Peyer's patch (tissue), 4 donors: ENCODE measurements at regions not wholly inside any gene's neighbourhood (a gene's known extent, or its start where the extent isn't known, plus 50 kb on each side); places are given as distances from the start of the nearest gene placed in this dataset.

Experiments used
- POLR2A ChIP-seq, 2 donors: fragments of 450-650 bp; IDR thresholded peaks; one replicate each; pipeline ENCODE4 v1.5.1; 2017; ENCODE audit warnings: antibody characterized with exemption in 2 of 2, mild to moderate bottlenecking in 2 of 2, moderate library complexity in 2 of 2
- TF ChIP-seq, protein P1 (sequence below), 6 experiments: fragments of 450-650 bp in 4 of 6; fragments of 200-600 bp in 2 of 6; sonication (generic) in 1 of 6; IDR thresholded peaks; one replicate each; pipeline ENCODE4 v1.5.1; 2017 to 2019; ENCODE audit warnings: antibody characterized with exemption in 6 of 6, mild to moderate bottlenecking in 3 of 6, moderate library complexity in 1 of 6

DNA sequence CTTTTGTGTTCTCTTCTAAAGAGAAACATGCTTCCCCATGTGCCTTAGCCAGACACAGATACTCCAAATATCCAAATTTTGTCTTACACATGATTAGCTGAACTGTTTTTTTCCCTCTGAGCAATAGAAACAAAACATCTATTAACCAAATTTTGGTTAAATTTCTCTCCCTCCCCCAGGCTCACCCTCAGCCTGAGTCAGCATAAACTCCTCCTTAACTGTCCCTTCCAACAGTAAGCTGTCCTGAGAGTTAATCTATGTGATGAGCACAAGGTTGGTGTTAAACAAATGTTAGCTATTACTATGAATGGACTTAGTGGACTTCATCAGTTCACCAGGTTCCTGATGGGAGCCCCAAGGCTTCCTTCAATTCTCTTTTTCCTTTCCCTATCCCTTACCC lies 108.5 kb downstream of the RSL24D1 start:
- TF ChIP-seq, protein P1, sequence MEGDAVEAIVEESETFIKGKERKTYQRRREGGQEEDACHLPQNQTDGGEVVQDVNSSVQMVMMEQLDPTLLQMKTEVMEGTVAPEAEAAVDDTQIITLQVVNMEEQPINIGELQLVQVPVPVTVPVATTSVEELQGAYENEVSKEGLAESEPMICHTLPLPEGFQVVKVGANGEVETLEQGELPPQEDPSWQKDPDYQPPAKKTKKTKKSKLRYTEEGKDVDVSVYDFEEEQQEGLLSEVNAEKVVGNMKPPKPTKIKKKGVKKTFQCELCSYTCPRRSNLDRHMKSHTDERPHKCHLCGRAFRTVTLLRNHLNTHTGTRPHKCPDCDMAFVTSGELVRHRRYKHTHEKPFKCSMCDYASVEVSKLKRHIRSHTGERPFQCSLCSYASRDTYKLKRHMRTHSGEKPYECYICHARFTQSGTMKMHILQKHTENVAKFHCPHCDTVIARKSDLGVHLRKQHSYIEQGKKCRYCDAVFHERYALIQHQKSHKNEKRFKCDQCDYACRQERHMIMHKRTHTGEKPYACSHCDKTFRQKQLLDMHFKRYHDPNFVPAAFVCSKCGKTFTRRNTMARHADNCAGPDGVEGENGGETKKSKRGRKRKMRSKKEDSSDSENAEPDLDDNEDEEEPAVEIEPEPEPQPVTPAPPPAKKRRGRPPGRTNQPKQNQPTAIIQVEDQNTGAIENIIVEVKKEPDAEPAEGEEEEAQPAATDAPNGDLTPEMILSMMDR (IDR thresholded peaks at IDR 0.05): no peak
- no peak for TF ChIP-seq POLR2A (IDR thresholded peaks at IDR 0.05)
